CD4-positive, alpha-beta T cell (primary cell): ENCODE measurements at regions not wholly inside any gene's neighbourhood (a gene's known extent, or its start where the extent isn't known, plus 50 kb on each side); places are given as distances from the start of the nearest gene placed in this dataset.

Experiments used
- ATAC-seq: fragments of 200-7000 bp; cut with Tn5 transposase; one replicate; pipeline ENCODE4 v1.10.0; 2022; ENCODE audit warnings: mild to moderate bottlenecking; ENCODE audit not compliant: poor library complexity
- CTCF ChIA-PET: fragments of 350-600 bp; sonication (Branson Sonifier 250); formaldehyde crosslinking; loops from one replicate; lab custom pipeline; 2021; ENCODE audit warnings: antibody characterized with exemption, inconsistent platforms; lab: Charles Lee
- POLR2A ChIA-PET: fragments of 350-600 bp; sonication (Branson Sonifier 250); formaldehyde crosslinking; loops from one replicate; lab custom pipeline; 2021; ENCODE audit warnings: antibody characterized with exemption, inconsistent platforms; lab: Charles Lee
- DNase-seq, 14 experiments: peaks; one replicate each; pipeline ENCODE4 v3.0.0-alpha.2; 2013 to 2020; ENCODE audit warnings: mixed read lengths in 2 of 14
- H3K27ac ChIP-seq, 2 donors: one replicate each; pipeline versions ENCODE4 v1.5.1 to v1.7.0; 2013; ENCODE audit warnings: low read length in 2 of 2, low read depth in 1 of 2, mild to moderate bottlenecking in 1 of 2
- H3K27me3 ChIP-seq, 2 experiments: 1 replicate in 1 of 2; 2 replicates in 1 of 2; pipeline versions ENCODE4 v1.6.1 to v1.7.0; 2013; ENCODE audit warnings: low read length in 2 of 2, control low read depth in 1 of 2, mild to moderate bottlenecking in 1 of 2, moderate library complexity in 1 of 2; ENCODE audit not compliant: insufficient read depth in 2 of 2, control insufficient read depth in 1 of 2
- H3K36me3 ChIP-seq: one replicate; pipeline ENCODE4 v1.6.1; 2013; ENCODE audit warnings: low read length, control low read depth; ENCODE audit not compliant: insufficient read depth
- H3K4me1 ChIP-seq: one replicate; pipeline ENCODE4 v1.6.1; 2013; ENCODE audit warnings: low read length, control low read depth; ENCODE audit not compliant: insufficient read depth
- H3K4me3 ChIP-seq: one replicate; pipeline ENCODE4 v1.5.1; 2013; ENCODE audit warnings: mild to moderate bottlenecking, low read length, moderate library complexity
- H3K9me3 ChIP-seq, 2 experiments: 1 replicate in 1 of 2; 2 replicates in 1 of 2; pipeline versions ENCODE4 v1.6.1 to v1.7.0; 2013; ENCODE audit warnings: low read length in 2 of 2, mild to moderate bottlenecking in 2 of 2, control low read depth in 1 of 2, moderate library complexity in 1 of 2; ENCODE audit not compliant: control insufficient read depth in 1 of 2, insufficient read depth in 1 of 2
- H3K27ac Mint-ChIP-seq: one replicate; pipeline ENCODE4 v1.8.0; 2020; ENCODE audit warnings: mixed read lengths
- H3K27me3 Mint-ChIP-seq: one replicate; pipeline ENCODE4 v1.8.0; 2021; ENCODE audit warnings: mixed read lengths
- H3K36me3 Mint-ChIP-seq: one replicate; pipeline ENCODE4 v1.8.0; 2021; ENCODE audit warnings: low read depth, mixed read lengths
- H3K4me1 Mint-ChIP-seq: one replicate; pipeline ENCODE4 v1.8.0; 2021; ENCODE audit warnings: low read depth, mixed read lengths
- H3K4me3 Mint-ChIP-seq: one replicate; pipeline ENCODE4 v1.8.0; 2020; ENCODE audit warnings: mild to moderate bottlenecking, mixed read lengths
- H3K9me3 Mint-ChIP-seq: one replicate; pipeline ENCODE4 v1.8.0; 2020; ENCODE audit warnings: mixed read lengths
- intact Hi-C, 2 experiments: fragments of 100-400 bp; cut with DNase I in 1 of 2; cut with micrococcal nuclease in 1 of 2; formaldehyde crosslinking; loops; one replicate each; pipeline versions ENCODE4 v1.15.1 to v1.9.0; 2023 to 2025; cut with DNase I, micrococcal nuclease
- TF ChIP-seq, protein P1 (sequence below): fragments of 200-600 bp; IDR thresholded peaks from one replicate; pipeline ENCODE4 v1.8.0; 2022; ENCODE audit warnings: antibody characterized with exemption, mild to moderate bottlenecking

DNA sequence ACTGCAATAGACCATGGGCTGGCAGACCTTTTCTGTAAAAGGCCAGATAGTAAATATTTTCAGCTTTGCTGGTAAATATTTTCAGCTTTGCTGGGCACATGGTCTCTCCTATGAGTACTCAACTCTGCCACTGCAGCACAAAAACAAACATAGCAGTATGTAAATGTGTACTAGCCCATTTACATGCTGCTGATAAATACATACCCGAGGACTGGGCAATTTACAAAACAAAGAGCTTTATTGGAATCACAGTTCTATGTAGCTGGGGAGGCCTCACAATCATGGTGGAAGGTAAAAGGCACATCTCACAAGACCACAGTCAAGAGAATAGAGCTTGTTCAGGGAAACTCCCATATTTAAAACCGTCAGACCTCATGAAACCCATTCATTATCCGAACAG, 793.0 kb downstream of the EDEM1 start:
- Mint-ChIP-seq H3K9me3 (peaks cover 17% of the 10 kb centered on the region), H3K27ac (no peak overlapping the region), H3K4me3 (no peak overlapping the region), H3K27me3 (no peaks in the 10 kb centered on the region), H3K36me3 (no peaks in the 10 kb centered on the region), H3K4me1 (no peaks in the 10 kb centered on the region)
- H3K27ac ChIP-seq = no peak overlapping the region
- CTCF ChIA-PET = no interaction called here
- ATAC-seq (no peak), DNase-seq (no peak)
- H3K36me3 ChIP-seq = no peaks in the 10 kb centered on the region
- intact Hi-C loops = no loop called here
- no peaks in the 10 kb centered on the region for H3K4me1 ChIP-seq
- peaks cover 0 to 11% of the 10 kb centered on the region in 2 experiments for H3K9me3 ChIP-seq
- POLR2A ChIA-PET = no interaction called here
- TF ChIP-seq, protein P1, sequence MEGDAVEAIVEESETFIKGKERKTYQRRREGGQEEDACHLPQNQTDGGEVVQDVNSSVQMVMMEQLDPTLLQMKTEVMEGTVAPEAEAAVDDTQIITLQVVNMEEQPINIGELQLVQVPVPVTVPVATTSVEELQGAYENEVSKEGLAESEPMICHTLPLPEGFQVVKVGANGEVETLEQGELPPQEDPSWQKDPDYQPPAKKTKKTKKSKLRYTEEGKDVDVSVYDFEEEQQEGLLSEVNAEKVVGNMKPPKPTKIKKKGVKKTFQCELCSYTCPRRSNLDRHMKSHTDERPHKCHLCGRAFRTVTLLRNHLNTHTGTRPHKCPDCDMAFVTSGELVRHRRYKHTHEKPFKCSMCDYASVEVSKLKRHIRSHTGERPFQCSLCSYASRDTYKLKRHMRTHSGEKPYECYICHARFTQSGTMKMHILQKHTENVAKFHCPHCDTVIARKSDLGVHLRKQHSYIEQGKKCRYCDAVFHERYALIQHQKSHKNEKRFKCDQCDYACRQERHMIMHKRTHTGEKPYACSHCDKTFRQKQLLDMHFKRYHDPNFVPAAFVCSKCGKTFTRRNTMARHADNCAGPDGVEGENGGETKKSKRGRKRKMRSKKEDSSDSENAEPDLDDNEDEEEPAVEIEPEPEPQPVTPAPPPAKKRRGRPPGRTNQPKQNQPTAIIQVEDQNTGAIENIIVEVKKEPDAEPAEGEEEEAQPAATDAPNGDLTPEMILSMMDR = no peak
- H3K4me3 ChIP-seq = no peak overlapping the region
- no peaks in the 10 kb centered on the region for H3K27me3 ChIP-seq

DNA sequence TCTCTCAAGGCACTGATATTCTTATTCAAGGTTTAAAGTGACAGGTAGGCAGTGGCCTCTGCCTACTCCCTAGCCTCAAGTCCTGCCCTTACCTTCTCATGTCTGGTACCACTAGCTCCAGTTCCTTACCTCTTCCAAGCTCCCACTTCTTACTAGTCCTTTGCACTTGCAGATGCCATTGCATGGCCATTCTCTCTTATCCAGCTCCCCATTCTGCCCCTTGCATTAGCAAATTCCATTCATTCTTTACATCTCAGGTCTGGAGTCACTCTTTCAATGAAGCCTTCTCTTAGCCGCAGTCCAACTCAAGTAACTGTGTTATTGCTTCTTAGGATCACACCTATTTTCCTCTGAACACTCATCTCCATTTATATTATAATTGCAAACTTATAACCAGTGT, 807.1 kb downstream of the EDEM1 start:
- H3K4me3 ChIP-seq = no peak overlapping the region
- H3K9me3 ChIP-seq = no peaks in the 10 kb centered on the region
- ATAC-seq = no peak
- Mint-ChIP-seq H3K4me3 (no peak overlapping the region), H3K27ac (no peak overlapping the region), H3K4me1 (no peaks in the 10 kb centered on the region), H3K9me3 (peaks cover 7% of the 10 kb centered on the region), H3K27me3 (no peaks in the 10 kb centered on the region), H3K36me3 (no peaks in the 10 kb centered on the region)
- intact Hi-C loops = no loop called here
- DNase-seq = no peak
- no peaks in the 10 kb centered on the region for H3K4me1 ChIP-seq
- H3K36me3 ChIP-seq = no peaks in the 10 kb centered on the region
- H3K27me3 ChIP-seq = no peaks in the 10 kb centered on the region
- ChIA-PET CTCF (no interaction called here), POLR2A (no interaction called here)
- TF ChIP-seq, protein P1 = no peak
- no peak overlapping the region for H3K27ac ChIP-seq

DNA sequence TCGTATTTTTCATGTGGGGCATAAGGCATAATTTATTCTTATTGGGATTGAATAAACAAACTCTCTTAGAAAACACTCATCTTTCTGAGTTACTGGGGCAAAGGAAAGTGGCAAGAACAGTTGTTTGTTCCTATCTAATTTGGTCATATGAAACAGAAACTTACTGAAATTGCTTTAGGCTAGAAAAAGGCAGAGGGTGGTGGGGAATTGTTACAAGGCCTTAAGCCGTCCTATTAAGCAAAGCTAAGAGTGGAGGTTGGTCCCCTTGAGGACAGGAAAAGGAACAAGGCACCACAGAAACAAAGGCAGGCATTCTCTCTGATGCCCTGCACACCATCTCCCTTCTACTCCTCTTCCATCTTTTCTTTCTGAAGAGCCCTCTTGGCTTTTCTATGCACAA, 830.9 kb downstream of the EDEM1 start:
- Histone ChIP-seq H3K4me3 (no peak overlapping the region), H3K27me3 (no peaks in the 10 kb centered on the region), H3K36me3 (no peaks in the 10 kb centered on the region), H3K27ac (no peak overlapping the region), H3K4me1 (no peaks in the 10 kb centered on the region), H3K9me3 (peaks cover 4 to 8% of the 10 kb centered on the region in 2 experiments)
- H3K4me1 Mint-ChIP-seq = no peaks in the 10 kb centered on the region
- intact Hi-C loops = no loop called here
- CTCF ChIA-PET = no interaction called here
- H3K36me3 Mint-ChIP-seq = no peaks in the 10 kb centered on the region
- TF ChIP-seq, protein P1 = no peak
- ATAC-seq (no peak), DNase-seq (no peak)
- peaks cover 8% of the 10 kb centered on the region for H3K9me3 Mint-ChIP-seq
- POLR2A ChIA-PET = no interaction called here
- H3K27ac Mint-ChIP-seq = no peak overlapping the region
- no peak overlapping the region for H3K4me3 Mint-ChIP-seq
- no peaks in the 10 kb centered on the region for H3K27me3 Mint-ChIP-seq
